A549 (cell line): ENCODE measurements at regions not wholly inside any gene's neighbourhood (a gene's known extent, or its start where the extent isn't known, plus 50 kb on each side); places are given as distances from the start of the nearest gene placed in this dataset.

Experiments
- CHD2 ChIP-seq: fragments of 150-350 bp; IDR thresholded peaks from 2 replicates; pipeline ENCODE4 v1.6.1; 2014; ENCODE audit warnings: low read length; ENCODE audit not compliant: partially characterized antibody
- FOSL2 ChIP-seq, 2 experiments: fragments of 450-650 bp in 1 of 2; fragments of >200 bp in 1 of 2; sonication (Bioruptor Twin) in 1 of 2; formaldehyde crosslinking; IDR thresholded peaks; 2 replicates each; pipeline versions ENCODE4 v1.5.0 to v1.6.1; 2016 to 2020; ENCODE audit warnings: mild to moderate bottlenecking in 1 of 2, moderate library complexity in 1 of 2
- MAZ ChIP-seq: fragments of 150-350 bp; IDR thresholded peaks from 2 replicates; pipeline ENCODE4 v1.6.1; 2014; ENCODE audit warnings: antibody characterized with exemption, low read depth, low read length, borderline replicate concordance
- POLR2A ChIP-seq: IDR thresholded peaks from 2 replicates; pipeline ENCODE4 v1.6.1; 2012; ENCODE audit warnings: mild to moderate bottlenecking, low read length
- RAD21 ChIP-seq, 2 experiments: fragments of >200 bp in 1 of 2; sonication (Bioruptor Twin) in 1 of 2; formaldehyde crosslinking in 1 of 2; IDR thresholded peaks in 1 of 2; conservative IDR thresholded peaks in 1 of 2; 2 replicates in 1 of 2; 3 replicates in 1 of 2; pipeline ENCODE4 v1.6.1; 2012 to 2018; ENCODE audit warnings: inconsistent platforms in 1 of 2
- RCOR1 ChIP-seq: fragments of 150-350 bp; IDR thresholded peaks from 2 replicates; pipeline ENCODE4 v1.6.1; 2014; ENCODE audit warnings: antibody characterized with exemption, low read length, low read depth
- REST ChIP-seq: fragments of 200-600 bp; sonication (generic); IDR thresholded peaks from 2 replicates; pipeline ENCODE4 v1.6.1; 2016; ENCODE audit warnings: antibody characterized with exemption, mild to moderate bottlenecking, moderate library complexity
- RFX5 ChIP-seq: fragments of 450-650 bp; IDR thresholded peaks from 2 replicates; pipeline ENCODE4 v1.7.1; 2014; ENCODE audit warnings: antibody characterized with exemption, mild to moderate bottlenecking, moderate library complexity
- SMC3 ChIP-seq: fragments of >200 bp; sonication (Bioruptor Twin); formaldehyde crosslinking; IDR thresholded peaks from 3 replicates; pipeline ENCODE4 v1.6.1; 2018; ENCODE audit warnings: inconsistent platforms
- TF ChIP-seq, protein P1 (sequence below): fragments of >200 bp; sonication (Bioruptor Twin); formaldehyde crosslinking; IDR thresholded peaks from 3 replicates; pipeline ENCODE4 v1.5.1; 2016
- TF ChIP-seq, protein P2 (sequence below): fragments of 150-350 bp; IDR thresholded peaks from 2 replicates; pipeline ENCODE4 v1.6.1; 2014; ENCODE audit warnings: low read depth, mild to moderate bottlenecking, low read length
- TF ChIP-seq, protein P3 (sequence below): fragments of >200 bp; sonication (Bioruptor Twin); formaldehyde crosslinking; IDR thresholded peaks from 3 replicates; pipeline ENCODE4 v1.6.1; 2016
- TF ChIP-seq, protein P4 (sequence below): fragments of 250-450 bp; sonication (Bioruptor Pico); IDR thresholded peaks from 2 replicates; pipeline ENCODE4 v1.5.0; 2021; ENCODE audit warnings: mild to moderate bottlenecking, moderate library complexity, borderline replicate concordance

- no peak for TF ChIP-seq FOSL2 (IDR thresholded peaks at IDR 0.05)
- no peak for TF ChIP-seq FOSL2 (CRISPR knock-in tag; IDR thresholded peaks at IDR 0.05)
- no peak for TF ChIP-seq SMC3
- no peak for TF ChIP-seq POLR2A
- no peak for TF ChIP-seq REST
- no peak for TF ChIP-seq RFX5
- TF ChIP-seq, protein P1, sequence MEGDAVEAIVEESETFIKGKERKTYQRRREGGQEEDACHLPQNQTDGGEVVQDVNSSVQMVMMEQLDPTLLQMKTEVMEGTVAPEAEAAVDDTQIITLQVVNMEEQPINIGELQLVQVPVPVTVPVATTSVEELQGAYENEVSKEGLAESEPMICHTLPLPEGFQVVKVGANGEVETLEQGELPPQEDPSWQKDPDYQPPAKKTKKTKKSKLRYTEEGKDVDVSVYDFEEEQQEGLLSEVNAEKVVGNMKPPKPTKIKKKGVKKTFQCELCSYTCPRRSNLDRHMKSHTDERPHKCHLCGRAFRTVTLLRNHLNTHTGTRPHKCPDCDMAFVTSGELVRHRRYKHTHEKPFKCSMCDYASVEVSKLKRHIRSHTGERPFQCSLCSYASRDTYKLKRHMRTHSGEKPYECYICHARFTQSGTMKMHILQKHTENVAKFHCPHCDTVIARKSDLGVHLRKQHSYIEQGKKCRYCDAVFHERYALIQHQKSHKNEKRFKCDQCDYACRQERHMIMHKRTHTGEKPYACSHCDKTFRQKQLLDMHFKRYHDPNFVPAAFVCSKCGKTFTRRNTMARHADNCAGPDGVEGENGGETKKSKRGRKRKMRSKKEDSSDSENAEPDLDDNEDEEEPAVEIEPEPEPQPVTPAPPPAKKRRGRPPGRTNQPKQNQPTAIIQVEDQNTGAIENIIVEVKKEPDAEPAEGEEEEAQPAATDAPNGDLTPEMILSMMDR: no peak
- no peak for TF ChIP-seq MAZ
- TF ChIP-seq, protein P2, sequence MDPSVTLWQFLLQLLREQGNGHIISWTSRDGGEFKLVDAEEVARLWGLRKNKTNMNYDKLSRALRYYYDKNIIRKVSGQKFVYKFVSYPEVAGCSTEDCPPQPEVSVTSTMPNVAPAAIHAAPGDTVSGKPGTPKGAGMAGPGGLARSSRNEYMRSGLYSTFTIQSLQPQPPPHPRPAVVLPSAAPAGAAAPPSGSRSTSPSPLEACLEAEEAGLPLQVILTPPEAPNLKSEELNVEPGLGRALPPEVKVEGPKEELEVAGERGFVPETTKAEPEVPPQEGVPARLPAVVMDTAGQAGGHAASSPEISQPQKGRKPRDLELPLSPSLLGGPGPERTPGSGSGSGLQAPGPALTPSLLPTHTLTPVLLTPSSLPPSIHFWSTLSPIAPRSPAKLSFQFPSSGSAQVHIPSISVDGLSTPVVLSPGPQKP: no peak
- no peak for TF ChIP-seq RCOR1
- no peak for TF ChIP-seq RAD21 (conservative IDR thresholded peaks at IDR 0.05 in 1 of 2, IDR thresholded peaks at IDR 0.05 in 1 of 2)
- TF ChIP-seq, protein P3, sequence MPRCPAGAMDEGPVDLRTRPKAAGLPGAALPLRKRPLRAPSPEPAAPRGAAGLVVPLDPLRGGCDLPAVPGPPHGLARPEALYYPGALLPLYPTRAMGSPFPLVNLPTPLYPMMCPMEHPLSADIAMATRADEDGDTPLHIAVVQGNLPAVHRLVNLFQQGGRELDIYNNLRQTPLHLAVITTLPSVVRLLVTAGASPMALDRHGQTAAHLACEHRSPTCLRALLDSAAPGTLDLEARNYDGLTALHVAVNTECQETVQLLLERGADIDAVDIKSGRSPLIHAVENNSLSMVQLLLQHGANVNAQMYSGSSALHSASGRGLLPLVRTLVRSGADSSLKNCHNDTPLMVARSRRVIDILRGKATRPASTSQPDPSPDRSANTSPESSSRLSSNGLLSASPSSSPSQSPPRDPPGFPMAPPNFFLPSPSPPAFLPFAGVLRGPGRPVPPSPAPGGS: no peak
- TF ChIP-seq CHD2: no peak
- TF ChIP-seq, protein P4, sequence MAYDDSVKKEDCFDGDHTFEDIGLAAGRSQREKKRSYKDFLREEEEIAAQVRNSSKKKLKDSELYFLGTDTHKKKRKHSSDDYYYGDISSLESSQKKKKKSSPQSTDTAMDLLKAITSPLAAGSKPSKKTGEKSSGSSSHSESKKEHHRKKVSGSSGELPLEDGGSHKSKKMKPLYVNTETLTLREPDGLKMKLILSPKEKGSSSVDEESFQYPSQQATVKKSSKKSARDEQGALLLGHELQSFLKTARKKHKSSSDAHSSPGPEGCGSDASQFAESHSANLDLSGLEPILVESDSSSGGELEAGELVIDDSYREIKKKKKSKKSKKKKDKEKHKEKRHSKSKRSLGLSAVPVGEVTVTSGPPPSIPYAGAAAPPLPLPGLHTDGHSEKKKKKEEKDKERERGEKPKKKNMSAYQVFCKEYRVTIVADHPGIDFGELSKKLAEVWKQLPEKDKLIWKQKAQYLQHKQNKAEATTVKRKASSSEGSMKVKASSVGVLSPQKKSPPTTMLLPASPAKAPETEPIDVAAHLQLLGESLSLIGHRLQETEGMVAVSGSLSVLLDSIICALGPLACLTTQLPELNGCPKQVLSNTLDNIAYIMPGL (CRISPR knock-in tag): no peak
Observed at GRCh38 chr9:27864644-27865438, 291.6 kb upstream of the C9orf72 start.
